GM19372 (cell line): ENCODE measurements at regions not wholly inside any gene's neighbourhood (a gene's known extent, or its start where the extent isn't known, plus 50 kb on each side); places are given as distances from the start of the nearest gene placed in this dataset.
A peak's percentile ranks its signal among the peaks of the same experiment; 100 is the strongest.
"Not testable (repeated sequence)": the region's sequence is repeated elsewhere in the genome, so short reads cannot be mapped to it uniquely, and the experiment has no call there.

Source experiments
- ATAC-seq: cut with Tn5 transposase; IDR thresholded peaks from one replicate; pipeline ENCODE4 v1.9.1; 2021; ENCODE audit warnings: mild to moderate bottlenecking, low read depth, moderate library complexity; ENCODE audit not compliant: unreplicated experiment

DNA sequence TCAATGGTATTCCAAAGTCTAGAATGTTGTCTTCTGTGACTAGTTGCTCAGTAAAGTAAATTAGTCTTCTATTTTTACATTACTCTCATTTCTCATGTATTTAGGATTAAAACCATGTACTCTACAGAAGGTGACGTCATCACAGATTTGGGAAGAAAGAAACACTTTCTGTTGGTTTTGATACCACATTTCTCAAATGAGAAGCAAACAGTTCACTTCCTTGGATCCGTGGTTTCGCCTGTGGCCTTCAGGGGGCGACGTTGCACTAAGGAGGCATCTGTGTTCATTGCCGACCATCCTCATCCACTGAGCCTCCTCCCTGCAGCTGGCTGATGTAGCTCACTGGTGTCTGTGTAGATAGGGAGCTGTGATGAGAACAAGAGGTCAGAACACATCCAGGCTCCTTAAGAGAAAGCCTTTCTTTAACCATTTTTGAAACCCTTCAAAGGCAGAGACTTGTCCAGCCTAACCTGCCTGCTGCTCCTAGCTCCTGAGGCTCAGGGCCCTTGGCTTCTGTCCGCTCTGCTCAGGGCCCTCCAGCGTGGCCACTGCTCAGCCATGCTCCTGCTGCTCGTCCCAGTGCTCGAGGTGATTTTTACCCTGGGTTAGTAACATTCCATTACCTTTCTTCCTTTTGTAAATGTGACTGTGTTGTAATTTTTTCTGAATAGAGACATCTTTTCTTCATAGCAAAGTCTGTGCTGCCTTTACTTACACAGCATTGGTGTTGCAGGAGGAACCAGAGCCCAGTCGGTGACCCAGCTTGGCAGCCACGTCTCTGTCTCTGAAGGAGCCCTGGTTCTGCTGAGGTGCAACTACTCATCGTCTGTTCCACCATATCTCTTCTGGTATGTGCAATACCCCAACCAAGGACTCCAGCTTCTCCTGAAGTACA lies 220.6 kb upstream of the OR4E1 start:
- ATAC-seq: no peak

DNA sequence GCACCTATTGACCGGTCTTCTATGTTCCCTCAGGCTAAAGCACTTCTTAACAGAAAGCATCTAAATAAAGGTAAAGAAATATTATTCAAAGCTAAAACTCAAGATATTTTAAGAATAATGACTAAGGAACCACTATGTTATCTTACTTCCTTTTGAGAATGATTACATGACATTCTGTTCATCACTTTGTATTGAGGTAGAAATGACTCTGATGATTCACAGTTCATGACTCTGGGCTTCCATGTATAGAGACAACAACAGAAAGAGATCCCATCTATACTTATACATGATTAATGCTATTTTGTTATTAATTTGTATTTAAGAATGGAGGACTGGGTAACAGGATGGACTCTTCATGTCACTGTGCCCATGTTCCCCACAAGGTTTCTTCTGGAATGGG lies 218.3 kb upstream of the OR4E1 start:
- no peak for ATAC-seq

DNA sequence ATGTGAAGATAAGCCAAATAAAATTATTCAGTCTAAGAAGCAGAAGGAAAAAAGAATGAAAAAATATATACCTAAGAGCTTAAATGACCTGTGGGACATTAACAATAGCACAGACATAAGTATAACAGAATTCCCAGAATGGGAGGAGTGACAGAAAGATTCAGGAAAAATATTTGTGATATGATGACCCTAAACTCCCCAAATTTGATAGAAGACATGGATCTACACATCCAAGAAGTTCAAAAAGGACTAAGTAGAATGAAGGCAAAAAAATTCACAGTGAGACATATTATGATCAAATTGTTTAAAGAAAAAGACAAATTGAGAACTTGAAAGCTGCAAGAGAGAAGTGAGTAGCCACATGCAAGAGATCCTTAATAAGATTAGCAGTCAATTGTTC lies 211.4 kb upstream of the OR4E1 start:
- no peak for ATAC-seq

DNA sequence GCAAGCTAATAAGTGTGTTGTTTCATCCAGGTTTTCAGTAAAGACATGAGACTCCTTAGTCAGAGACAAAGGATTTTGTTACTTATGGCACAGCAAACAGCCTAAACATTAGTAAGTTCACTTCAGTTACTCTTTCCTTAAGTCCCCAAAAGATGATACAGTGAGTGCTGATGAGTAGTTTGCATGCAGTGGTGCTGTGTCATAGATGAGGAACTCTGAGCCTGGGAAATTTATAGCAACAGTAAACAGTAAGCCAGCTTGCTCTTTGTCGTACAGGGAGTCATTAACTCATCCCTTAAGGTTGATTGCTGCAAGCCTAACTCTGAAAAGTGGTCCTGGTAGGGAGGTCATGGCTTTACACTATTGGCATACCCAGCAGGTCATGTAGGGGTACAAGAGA lies 208.6 kb upstream of the OR4E1 start:
- no peak for ATAC-seq

DNA sequence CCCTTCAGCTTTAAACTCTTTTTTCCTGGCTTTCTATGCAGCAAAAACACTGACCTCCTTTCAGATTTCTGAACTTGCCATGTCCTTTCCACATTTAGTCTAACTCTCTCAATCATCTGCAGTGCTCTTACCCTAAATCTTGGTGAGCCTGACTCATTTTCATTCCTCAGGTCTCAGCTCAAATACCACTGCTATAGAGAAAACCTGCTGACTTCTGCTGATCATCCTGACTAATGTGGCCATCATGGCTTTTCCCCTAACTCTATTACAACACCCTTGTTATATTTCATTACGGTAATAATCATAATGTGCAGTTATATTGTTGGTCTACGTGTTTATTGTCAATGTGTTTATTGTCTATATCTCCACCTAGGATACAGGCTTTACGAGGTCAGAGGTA lies 207.3 kb upstream of the OR4E1 start:
- no peak for ATAC-seq

DNA sequence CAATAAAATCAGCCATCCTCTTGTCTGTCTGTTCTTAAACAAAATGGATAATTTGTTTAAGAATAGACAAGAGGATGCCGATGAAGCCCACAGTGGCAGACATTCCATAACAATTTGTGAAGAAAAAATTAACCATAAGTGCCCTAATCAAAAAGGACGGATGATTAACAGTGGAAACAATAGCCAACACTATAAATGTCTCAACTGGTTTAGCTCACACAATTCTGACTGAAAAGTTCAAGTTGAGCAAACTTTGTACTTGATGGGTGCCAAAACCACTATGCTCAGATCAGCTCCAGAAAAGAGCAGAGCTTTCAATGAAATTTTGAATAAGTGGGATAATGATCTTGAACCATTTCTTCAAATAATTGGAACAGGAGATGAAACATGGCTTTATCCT lies 202.2 kb upstream of the OR4E1 start:
- ATAC-seq: no peak

DNA sequence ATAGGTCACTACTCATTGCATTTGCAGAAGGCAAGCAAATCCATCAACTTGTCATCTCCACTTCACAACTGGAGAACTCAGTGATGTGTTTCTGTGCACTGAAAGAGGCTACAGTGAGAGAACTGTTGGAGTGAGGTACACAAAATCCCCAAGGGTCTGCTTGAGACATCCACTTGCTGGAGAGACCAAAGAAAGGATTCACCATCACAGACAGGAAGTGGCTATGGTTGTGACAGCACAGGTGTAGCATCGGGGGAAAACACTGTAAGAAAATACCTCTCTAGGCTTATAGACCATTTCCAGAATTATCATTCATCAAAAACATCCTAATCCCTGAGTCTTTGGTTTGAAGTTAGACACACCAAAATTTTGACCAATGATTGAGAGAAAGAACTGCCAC lies 201.3 kb upstream of the OR4E1 start:
- ATAC-seq: no peak

DNA sequence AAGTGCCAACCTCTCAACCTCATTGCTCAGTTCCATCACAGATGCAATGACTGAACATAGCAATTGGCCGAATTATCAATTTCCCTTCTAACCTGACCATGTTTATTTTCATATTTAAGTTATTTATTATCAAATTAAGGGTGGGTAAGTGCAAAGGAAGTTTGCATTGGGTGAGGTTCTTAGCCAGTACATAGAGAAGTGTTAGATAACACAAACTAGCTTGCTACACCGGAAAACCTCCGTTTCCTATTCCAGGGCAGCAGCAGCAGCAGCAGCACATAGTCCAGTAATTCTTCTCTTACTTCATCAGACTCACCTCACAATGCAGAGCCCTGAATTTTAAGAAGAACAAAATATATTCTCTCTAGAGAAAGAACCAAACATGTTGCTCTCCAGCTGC lies 200.5 kb upstream of the OR4E1 start:
- no peak for ATAC-seq

DNA sequence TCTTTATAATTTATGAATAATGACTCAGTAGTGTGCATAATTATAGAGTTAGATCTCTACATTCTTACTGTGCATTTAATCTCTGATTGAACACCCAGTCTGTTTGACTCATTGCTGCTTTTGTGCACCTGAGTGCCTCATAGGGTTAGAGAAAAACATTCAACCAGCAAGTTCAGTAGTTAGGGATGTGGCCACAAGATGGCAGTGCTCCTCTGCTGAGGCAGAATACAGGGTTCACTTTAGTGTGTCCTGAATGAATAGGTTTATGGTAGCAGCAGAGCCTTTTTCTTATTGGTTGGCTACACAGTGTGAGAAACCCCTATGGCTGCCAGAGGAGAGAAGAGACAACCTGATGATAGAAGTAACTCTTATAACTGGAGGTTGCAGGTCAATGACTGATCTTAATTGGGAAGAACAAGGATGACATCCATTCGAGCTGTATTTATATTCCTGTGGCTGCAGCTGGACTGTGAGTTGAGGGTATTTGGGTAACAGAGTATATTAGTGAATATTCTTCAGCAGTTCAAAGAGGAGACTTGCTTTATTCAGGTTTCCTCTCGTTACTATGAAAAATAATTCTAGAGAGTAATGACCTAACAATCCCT lies 194.9 kb upstream of the OR4E1 start:
- peak; percentile 61 for ATAC-seq

DNA sequence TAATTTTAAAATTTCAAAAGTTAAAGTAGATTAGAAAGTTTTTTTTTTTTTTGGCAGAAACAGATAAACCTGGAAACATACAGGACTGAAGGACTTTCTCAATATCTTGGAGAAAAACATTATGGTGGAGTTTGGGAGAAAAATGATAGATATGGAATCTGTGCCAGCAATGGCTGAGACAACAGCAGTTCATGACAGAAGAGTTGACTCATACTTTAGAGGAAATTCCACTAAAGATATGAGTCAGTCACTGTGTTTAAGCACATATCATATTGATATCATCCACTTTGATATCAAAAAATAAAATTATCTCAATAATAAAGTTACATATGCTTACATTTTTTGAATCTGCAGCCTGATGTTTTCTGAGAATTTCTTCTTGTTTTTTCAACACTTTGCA lies 193.9 kb upstream of the OR4E1 start:
- ATAC-seq: no peak

DNA sequence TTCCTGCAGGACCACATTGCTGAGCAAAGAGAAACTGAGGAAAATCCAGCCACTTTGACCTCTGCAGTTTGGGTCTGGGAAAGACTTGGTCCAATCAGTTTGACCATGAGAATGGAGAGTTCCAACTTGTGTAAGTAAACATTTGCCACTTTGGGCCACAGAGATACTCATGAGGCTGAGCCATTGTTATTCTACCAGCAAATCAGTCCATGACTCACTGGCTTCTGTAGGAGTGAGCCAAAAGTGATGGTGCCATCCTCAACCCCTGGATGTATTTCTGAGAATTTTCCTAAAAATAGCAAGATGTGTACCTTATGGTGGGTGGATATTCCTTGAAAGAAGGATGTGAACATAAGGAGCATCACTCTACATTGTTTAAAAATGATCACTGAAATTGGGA lies 192.9 kb upstream of the OR4E1 start:
- ATAC-seq: no peak

DNA sequence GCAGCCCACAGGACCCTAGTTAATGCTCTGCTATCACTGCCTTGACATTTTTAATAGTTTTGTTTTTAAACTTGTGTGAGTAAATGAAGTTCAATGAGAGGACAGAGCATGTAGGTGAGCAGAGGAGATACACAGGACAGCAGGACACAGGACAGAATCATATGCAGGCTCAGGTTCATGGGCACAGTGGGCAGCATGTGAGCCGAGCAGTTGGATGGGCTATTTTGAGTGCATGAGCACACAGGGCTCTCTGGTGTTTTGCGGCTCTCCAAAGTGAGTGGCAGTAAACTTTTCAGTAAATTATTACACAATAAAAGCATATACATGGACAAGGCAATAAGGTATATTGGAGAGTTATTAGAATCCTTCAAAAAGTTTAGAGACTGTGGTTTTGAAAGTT lies 189.7 kb upstream of the OR4E1 start:
- no peak for ATAC-seq

DNA sequence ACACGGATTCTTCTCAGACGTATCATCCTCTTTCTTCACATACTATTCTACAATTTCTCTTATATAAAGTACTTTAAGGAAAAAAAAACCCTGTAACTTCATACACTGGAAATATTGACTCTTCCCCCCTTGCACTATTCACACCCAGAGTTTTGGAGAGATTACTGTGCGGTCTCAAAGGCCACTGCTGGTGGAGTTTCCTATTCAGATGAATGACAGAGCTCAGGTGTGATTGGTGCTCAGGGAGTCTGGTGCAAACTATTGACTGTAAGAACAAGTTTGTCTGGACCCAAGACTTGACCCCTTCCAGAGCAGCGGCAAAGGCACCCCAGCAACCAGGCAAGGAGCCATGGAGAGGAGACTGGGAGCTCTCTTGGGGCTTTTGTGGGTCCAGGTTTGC lies 187.5 kb upstream of the OR4E1 start:
- ATAC-seq: no peak

DNA sequence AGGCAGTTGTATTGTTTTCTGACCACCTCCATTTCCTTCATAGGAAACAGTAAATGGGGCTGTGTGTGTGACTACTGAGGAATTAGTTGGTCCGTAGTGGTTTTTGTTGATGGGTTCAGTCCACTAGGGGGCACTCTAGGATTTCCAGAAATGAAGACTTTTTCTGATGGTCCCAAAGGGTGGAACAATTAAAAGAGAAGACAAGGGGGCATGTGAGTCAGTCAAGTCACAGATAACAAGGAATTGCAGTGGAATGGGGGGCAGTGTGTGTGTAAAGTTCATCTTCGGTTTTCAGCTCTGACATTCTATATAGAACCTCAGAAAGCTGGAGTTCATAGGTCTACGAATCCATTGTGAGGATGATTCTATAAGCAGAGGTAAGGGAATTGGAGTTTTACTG lies 186.6 kb upstream of the OR4E1 start:
- ATAC-seq: no peak

DNA sequence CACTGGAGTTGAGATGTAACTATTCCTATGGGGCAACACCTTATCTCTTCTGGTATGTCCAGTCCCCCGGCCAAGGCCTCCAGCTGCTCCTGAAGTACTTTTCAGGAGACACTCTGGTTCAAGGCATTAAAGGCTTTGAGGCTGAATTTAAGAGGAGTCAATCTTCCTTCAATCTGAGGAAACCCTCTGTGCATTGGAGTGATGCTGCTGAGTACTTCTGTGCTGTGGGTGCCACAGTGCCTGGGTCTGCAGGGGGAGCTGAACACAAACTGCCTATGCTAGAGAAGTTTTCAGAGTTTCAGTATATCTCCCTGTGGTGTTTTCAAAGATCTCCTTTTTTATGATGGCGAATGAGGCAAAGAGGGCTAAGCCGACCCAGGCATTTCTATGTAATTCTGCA lies 179.2 kb upstream of the OR4E1 start:
- ATAC-seq: no peak

DNA sequence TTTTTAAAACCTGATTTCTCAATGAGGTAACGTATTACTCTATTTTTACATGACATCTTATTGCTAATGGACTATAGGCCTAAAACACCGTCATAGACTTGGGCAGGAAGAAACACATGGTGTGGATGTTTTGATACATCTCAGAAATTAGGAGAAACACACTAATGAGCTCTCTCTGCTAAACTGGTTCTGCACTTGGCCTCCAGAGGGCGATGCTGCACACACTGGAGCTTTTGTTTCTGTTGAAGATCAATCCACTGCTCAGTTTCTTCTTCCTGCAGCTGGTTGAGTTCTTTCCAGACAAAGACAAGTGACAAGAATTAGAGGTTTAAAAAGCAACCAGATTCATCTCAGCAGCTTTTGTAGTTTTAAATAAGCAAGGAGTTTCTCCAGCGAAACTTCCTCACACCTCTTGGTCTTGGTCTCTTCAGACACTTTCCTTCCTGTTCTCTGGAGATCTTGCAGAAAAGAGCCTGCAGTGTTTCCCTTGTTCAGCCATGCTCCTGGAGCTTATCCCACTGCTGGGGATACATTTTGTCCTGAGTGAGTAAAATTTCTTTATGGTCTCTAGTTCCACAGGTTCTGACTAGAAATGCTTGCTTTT lies 178.5 kb upstream of the OR4E1 start:
- no peak for ATAC-seq

DNA sequence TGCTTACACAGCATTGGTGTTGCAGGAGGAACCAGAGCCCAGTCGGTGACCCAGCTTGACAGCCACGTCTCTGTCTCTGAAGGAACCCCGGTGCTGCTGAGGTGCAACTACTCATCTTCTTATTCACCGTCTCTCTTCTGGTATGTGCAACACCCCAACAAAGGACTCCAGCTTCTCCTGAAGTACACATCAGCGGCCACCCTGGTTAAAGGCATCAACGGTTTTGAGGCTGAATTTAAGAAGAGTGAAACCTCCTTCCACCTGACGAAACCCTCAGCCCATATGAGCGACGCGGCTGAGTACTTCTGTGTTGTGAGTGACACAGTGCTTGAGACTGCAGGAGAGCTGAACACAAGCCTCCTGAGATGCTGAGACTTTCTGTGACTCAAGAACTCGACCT lies 173.3 kb upstream of the OR4E1 start:
- ATAC-seq: not testable (repeated sequence)

DNA sequence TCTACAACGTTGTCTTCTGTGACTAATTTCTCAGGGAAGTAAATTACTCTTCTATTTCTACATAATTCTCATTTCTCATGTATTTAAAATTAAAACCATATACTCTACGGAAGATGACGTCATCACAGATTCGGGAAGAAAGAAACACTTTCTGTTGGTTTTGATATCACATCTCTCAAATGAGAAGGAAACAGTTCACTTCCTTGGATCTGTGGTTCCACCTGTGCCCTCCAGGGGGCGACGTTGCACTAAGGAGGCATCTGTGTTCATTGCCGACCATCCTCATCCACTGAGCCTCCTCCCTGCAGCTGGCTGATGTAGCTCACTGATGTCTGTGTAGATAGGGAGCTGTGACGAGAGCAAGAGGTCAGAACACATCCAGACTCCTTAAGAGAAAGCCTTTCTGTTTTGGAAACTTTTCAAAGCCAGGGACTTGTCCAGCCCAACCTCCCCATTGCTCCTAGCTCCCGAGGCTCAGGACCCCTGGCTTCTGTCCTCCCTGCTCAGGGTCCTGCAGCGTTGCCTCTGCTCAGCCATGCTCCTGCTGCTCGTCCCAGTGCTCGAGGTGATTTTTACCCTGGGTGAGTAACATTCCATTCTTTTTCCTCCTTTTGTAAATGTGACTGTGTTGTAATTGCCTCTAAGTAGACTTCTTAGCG lies 172.7 kb upstream of the OR4E1 start:
- no peak for ATAC-seq

DNA sequence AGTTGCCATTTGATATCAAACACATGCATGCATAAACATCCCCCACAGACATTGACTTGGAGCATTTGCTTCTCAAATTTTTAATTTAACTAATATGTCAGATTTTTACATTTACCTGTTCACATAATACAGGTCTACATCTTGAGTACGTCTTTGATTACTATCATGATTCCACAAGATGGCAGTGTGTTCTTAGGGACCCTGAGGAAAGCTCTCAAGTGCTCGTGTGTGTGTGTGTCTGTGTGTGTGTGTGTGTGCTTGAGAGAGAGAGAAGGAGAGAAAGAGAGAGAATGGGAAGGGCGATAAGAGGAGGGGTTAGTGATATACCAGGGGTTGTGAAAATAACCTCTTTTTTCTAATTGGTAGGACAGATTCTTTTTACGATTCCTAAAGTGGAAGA lies 167.1 kb upstream of the OR4E1 start:
- ATAC-seq: no peak

DNA sequence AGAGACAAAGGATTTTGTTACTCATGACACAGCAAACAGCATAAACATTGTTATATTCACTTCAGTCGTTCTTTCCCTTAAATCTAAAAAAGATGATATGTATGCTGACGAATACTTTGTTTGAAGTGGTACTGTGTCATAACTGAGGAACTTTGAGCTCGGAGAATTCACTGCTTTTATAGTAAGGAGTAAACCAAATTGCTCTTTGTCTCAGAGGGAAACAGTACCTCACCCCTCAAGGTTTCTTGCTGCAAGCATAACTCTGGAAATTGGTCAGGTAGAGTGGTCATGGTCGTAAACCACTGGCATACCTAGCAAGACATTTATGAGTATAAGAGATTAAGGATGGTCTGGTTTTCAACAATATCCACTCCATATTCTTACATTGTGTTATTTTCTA lies 160.2 kb upstream of the OR4E1 start:
- ATAC-seq: no peak

DNA sequence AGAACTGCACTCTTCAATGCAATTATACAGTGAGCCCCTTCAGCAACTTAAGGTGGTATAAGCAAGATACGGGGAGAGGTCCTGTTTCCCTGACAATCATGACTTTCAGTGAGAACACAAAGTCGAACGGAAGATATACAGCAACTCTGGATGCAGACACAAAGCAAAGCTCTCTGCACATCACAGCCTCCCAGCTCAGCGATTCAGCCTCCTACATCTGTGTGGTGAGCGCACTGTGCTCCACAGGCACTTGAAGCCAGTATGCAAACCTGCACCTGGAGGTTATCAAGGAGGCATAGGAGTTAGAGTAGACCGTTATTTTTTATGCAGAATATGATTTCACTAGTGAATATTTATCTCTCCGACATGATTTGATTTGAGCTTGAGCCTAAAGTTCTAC lies 152.2 kb upstream of the OR4E1 start:
- ATAC-seq: no peak
